Epithelial cell of esophagus (primary cell): ENCODE measurements at regions not wholly inside any gene's neighbourhood (a gene's known extent, or its start where the extent isn't known, plus 50 kb on each side); places are given as distances from the start of the nearest gene placed in this dataset.
"Not testable (repeated sequence)": the region's sequence is repeated elsewhere in the genome, so short reads cannot be mapped to it uniquely, and the experiment has no call there.

Source experiments
- DNase-seq: peaks from one replicate; pipeline ENCODE4 v3.0.0; 2010; ENCODE audit warnings: low read depth
- H3K4me3 ChIP-seq: 2 replicates; pipeline ENCODE4 v1.5.1; 2011; ENCODE audit warnings: mild to moderate bottlenecking, low read length, control low read depth
- TF ChIP-seq, protein P1 (sequence below): IDR thresholded peaks from 2 replicates; pipeline ENCODE4 v1.5.1; 2011; ENCODE audit warnings: low read depth, mild to moderate bottlenecking, low read length, control low read depth, inconsistent platforms; ENCODE audit not compliant: insufficient read depth; ENCODE audit errors: missing control alignments

DNA sequence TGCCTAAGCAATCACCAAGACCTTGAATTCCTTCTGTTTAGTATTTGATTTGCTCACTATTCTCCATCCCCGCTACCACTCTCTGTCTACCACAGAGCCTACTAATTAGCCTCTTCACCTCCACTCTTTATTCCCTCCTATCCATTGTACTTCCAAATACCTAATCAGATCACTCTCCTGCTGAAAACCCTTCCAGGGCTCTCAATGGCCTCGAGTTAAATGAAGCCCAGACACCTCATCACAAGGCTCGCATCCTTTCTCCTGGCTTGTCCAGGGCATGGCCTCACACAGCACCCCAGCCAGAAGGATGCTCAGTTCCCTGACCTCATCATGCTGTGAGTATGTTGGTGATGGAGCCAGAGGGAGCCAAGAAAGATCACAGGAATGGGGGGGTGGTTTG is 71.4 kb upstream of the PRMT8 start:
- TF ChIP-seq, protein P1, sequence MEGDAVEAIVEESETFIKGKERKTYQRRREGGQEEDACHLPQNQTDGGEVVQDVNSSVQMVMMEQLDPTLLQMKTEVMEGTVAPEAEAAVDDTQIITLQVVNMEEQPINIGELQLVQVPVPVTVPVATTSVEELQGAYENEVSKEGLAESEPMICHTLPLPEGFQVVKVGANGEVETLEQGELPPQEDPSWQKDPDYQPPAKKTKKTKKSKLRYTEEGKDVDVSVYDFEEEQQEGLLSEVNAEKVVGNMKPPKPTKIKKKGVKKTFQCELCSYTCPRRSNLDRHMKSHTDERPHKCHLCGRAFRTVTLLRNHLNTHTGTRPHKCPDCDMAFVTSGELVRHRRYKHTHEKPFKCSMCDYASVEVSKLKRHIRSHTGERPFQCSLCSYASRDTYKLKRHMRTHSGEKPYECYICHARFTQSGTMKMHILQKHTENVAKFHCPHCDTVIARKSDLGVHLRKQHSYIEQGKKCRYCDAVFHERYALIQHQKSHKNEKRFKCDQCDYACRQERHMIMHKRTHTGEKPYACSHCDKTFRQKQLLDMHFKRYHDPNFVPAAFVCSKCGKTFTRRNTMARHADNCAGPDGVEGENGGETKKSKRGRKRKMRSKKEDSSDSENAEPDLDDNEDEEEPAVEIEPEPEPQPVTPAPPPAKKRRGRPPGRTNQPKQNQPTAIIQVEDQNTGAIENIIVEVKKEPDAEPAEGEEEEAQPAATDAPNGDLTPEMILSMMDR = no peak
- DNase-seq = no peak

DNA sequence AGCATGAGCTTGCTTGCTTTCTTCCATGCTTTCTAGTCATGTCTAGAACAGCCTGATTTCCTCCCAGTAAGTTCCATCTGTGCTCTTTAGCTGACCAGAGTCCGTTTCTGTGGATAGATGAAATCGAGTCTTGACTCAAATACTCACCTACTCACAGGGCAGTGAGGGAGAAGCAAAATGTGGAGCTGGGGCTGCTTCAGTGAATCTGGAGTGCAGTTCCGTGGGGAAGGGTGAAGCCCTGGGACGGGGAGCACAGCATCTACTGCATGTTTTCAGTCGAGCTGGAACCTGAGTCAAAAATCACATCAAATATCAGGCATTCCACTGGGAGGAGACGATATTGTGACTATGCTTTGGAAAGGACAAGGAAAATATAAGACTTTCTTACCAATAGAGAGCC is 70.3 kb upstream of the PRMT8 start:
- H3K4me3 ChIP-seq = no peak overlapping the region
- no peak for DNase-seq
- TF ChIP-seq, protein P1 = no peak

More for the DNA sequence above, 71.4 kb upstream of the PRMT8 start:
- H3K4me3 ChIP-seq = no peak overlapping the region

DNA sequence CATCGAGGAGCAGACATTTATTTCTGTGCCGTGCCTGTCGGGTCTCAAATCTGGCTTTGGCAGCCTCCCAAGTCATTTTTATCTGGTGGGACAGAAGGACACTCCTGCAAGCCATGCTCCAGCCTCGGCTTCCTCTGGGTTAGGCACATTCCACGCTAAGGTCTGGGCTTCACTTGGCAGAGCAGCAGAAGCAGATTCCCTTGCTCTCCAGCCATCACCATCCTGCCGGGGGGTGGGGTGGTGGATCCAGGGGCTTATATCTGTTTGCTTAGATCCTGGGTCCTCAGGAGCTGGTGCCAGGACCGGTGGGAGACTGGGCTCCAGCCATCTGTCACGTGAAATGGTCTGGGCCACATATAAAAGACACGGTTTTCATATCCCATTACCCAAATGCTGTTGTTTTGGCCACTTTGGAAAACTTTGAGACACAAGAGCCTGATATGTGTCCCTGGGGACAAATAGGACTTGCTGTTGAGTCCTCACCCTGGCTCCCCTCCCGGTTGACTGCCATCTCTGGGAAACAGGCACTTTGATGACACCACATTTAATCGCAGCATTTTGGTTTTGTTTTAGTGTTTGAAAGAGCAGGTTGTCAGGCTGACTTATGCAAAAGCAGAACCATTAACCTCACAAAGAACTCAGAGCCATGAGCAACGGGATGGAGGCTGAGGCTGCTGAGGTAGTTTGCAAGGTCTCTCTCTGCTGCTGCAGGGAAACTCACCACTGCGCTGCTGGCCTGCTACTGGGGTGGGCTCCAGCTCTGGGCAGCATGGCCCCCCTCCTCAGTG is 69.6 kb upstream of the PRMT8 start:
- DNase-seq = no peak
- H3K4me3 ChIP-seq = no peak overlapping the region
- TF ChIP-seq, protein P1 = no peak

DNA sequence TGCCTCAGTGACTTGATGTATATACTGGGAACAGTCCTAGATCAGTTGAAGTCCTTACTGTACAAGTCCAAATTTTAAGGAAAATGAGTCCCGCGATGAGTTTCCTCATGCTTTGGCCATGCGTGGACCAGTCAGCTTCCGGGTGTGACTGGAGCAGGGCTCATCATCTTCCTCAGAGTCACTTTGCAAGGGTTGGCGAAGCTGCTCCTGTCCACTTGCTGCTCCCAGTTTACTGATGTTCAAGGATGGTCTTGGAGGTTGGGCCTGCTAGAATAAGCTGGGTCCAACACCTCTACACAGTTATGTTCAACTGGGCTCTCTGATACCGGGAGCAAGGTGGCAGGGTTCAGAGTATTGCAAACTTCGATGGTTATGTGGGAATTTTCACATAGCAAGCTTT is 66.2 kb upstream of the PRMT8 start:
- DNase-seq, H3K4me3 ChIP-seq: not testable (repeated sequence)

DNA sequence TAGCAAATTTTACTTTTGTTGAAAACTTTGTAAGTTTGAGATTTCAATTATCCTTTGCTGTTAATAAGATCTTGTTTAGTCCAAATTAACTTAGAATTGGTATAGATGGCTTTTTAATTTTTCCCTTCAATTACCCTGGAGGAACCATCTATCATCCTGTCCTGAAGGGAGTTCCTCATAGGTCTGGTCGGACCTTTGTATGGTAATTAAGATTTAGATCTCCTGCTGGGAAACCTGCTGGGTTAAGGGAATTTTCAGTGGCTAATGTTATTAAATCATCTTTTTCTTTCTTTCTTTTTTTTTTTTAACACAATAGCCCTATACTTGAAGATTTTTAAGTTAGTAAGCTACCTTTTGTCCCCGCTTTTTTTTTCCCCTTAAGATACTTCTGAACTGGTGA is 63.0 kb upstream of the PRMT8 start:
- TF ChIP-seq, protein P1 = no peak
- no peak for DNase-seq
- no peak overlapping the region for H3K4me3 ChIP-seq

DNA sequence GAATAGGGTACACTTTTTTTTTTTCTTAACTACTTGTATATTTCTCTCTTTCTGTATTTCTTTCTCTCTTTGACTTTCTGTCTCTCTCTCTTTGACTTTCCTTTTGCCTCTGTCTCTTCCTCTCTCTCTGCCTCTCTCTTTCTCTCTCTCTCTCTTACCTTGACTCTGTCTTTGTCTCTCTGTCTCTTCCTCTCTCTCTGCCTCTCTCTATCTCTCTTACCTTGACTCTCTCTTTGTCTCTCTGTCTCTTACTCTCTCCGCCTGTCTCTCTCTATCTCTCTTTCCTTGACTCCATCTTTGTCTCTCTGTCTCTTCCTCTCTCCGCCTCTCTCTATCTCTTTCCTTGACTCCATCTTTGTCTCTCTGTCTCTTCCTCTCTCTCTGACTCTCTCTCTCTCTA is 62.4 kb upstream of the PRMT8 start:
- TF ChIP-seq, protein P1 = no peak
- no peak for DNase-seq
- no peak overlapping the region for H3K4me3 ChIP-seq

DNA sequence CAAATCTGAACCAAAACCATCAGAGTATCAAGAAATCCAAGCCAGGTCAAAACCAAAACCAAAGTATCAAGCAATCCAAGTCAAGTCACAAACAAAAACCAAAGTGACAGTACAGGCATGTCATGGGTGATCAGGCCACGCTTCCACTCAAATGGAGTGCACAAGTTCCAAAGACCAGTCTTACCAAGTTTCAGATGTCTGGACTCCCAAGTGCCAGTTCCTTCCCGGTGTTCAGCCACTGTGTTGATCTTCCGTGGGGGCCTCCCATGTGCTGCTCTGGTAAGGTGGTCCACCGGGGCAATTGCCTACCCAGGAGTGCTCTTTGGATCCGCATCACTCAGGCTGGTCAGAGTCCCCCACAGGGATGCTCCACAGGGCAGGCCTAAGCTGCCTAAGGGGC is 61.5 kb upstream of the PRMT8 start:
- H3K4me3 ChIP-seq, DNase-seq: not testable (repeated sequence)

DNA sequence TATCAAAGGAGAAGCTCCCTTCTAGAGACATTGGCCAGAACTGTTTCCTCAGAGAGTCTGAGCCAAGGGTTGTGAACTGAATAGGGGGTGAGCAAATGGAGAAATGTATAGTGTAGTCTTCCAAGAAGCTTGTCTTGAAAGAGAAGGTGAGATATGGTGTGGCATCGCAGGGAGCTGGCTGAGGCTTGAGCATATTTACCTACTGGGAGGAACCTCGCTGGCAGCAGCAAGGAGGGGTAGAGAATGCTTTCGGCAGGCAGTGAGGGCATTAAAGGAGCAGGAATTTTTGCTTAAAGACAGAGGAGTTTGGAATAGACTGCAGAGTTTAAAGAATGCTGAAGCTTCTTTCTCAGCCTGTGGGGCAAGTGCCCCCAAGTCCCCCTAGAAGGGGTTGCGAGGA is 59.3 kb upstream of the PRMT8 start:
- no peak overlapping the region for H3K4me3 ChIP-seq
- TF ChIP-seq, protein P1 = no peak
- no peak for DNase-seq
